Peyer's patch (tissue), 4 donors: ENCODE measurements at regions not wholly inside any gene's neighbourhood (a gene's known extent, or its start where the extent isn't known, plus 50 kb on each side); places are given as distances from the start of the nearest gene placed in this dataset.
A peak's percentile ranks its signal among the peaks of the same experiment; 100 is the strongest.

ENCODE experiments used
- DNase-seq, 3 donors: peaks; one replicate each; pipeline ENCODE4 v3.0.0-alpha.2; 2017 to 2019
- H3K27ac ChIP-seq, 4 donors: fragments of 200-600 bp; sonication (generic); one replicate each; pipeline ENCODE4 v1.5.1; 2016 to 2019
- H3K27me3 ChIP-seq, 2 donors: fragments of 200-600 bp; sonication (generic); one replicate each; pipeline ENCODE4 v1.5.1; 2019
- H3K36me3 ChIP-seq, 3 donors: fragments of 200-600 bp; sonication (generic); one replicate each; pipeline ENCODE4 v1.5.1; 2016 to 2019
- H3K4me1 ChIP-seq, 4 donors: fragments of 200-600 bp; sonication (generic); one replicate each; pipeline ENCODE4 v1.5.1; 2016 to 2019
- H3K4me3 ChIP-seq, 4 donors: fragments of 200-600 bp; sonication (generic); 1 replicate in 3 of 4; 2 replicates in 1 of 4; pipeline ENCODE4 v1.5.1; 2016 to 2019; ENCODE audit warnings: mild to moderate bottlenecking in 1 of 4
- H3K9me3 ChIP-seq, 4 donors: fragments of 200-600 bp; sonication (generic); one replicate each; pipeline ENCODE4 v1.5.1; 2016 to 2019; ENCODE audit warnings: mild to moderate bottlenecking in 1 of 4
- CTCF ChIP-seq, 6 experiments: fragments of 450-650 bp in 4 of 6; fragments of 200-600 bp in 2 of 6; sonication (generic) in 1 of 6; IDR thresholded peaks; one replicate each; pipeline ENCODE4 v1.5.1; 2017 to 2019; ENCODE audit warnings: antibody characterized with exemption in 6 of 6, mild to moderate bottlenecking in 3 of 6, moderate library complexity in 1 of 6
- POLR2A ChIP-seq, 2 donors: fragments of 450-650 bp; IDR thresholded peaks; one replicate each; pipeline ENCODE4 v1.5.1; 2017; ENCODE audit warnings: antibody characterized with exemption in 2 of 2, mild to moderate bottlenecking in 2 of 2, moderate library complexity in 2 of 2

- TF ChIP-seq CTCF (IDR thresholded peaks at IDR 0.05): no peak
- TF ChIP-seq POLR2A (IDR thresholded peaks at IDR 0.05): no peak
- Histone ChIP-seq H3K4me1 (no peaks in the 10 kb centered on the region), H3K4me3 (no peak overlapping the region), H3K36me3 (no peaks in the 10 kb centered on the region), H3K27me3 (no peaks in the 10 kb centered on the region), H3K27ac (no peak overlapping the region), H3K9me3 (no peaks in the 10 kb centered on the region)
- DNase-seq: no peak
Measured at GRCh38 chr1:101185421-101185820, 51.4 kb upstream of the S1PR1 start.

- TF ChIP-seq POLR2A (IDR thresholded peaks at IDR 0.05) (no peak), CTCF (IDR thresholded peaks at IDR 0.05) (no peak)
- no peaks in the 10 kb centered on the region for H3K4me1 ChIP-seq
- no peak overlapping the region for H3K27ac ChIP-seq
- no peak for DNase-seq
- no peaks in the 10 kb centered on the region for H3K9me3 ChIP-seq
- no peaks in the 10 kb centered on the region for H3K36me3 ChIP-seq
- H3K4me3 ChIP-seq: no peak overlapping the region
- H3K27me3 ChIP-seq: no peaks in the 10 kb centered on the region
Measured at GRCh38 chr1:101183388-101183699, 53.5 kb upstream of the S1PR1 start.

GRCh38 chr1:101182627-101183387 is 54.0 kb upstream of the S1PR1 start:
- Histone ChIP-seq H3K4me3 (no peak overlapping the region), H3K4me1 (no peaks in the 10 kb centered on the region), H3K27me3 (no peaks in the 10 kb centered on the region), H3K9me3 (no peaks in the 10 kb centered on the region), H3K36me3 (no peaks in the 10 kb centered on the region), H3K27ac (no peak overlapping the region)
- no peak for TF ChIP-seq CTCF (IDR thresholded peaks at IDR 0.05)
- no peak for DNase-seq

- Histone ChIP-seq H3K27ac (peak overlapping the region in 1 of 4 donors; percentile 34), H3K36me3 (no peaks in the 10 kb centered on the region), H3K4me1 (no peaks in the 10 kb centered on the region), H3K27me3 (no peaks in the 10 kb centered on the region), H3K4me3 (no peak overlapping the region), H3K9me3 (no peaks in the 10 kb centered on the region)
- TF ChIP-seq CTCF (IDR thresholded peaks at IDR 0.05) (no peak), POLR2A (IDR thresholded peaks at IDR 0.05) (no peak)
- DNase-seq: no peak
Measured at GRCh38 chr1:101181930-101182329, 54.9 kb upstream of the S1PR1 start.

GRCh38 chr1:101178688-101179491 is 57.9 kb upstream of the S1PR1 start:
- no peak overlapping the region for H3K27ac ChIP-seq
- no peaks in the 10 kb centered on the region for H3K9me3 ChIP-seq
- no peaks in the 10 kb centered on the region for H3K36me3 ChIP-seq
- H3K27me3 ChIP-seq: no peaks in the 10 kb centered on the region
- no peak overlapping the region for H3K4me3 ChIP-seq
- DNase-seq: no peak
- H3K4me1 ChIP-seq: no peaks in the 10 kb centered on the region
- no peak for TF ChIP-seq POLR2A (IDR thresholded peaks at IDR 0.05)
- TF ChIP-seq CTCF (IDR thresholded peaks at IDR 0.05): no peak
